GM12878 (cell line): ENCODE measurements at regions not wholly inside any gene's neighbourhood (a gene's known extent, or its start where the extent isn't known, plus 50 kb on each side); places are given as distances from the start of the nearest gene placed in this dataset.

Experiments
- ATAC-seq: fragments of 200-7000 bp; cut with Tn5 transposase; 3 replicates; pipeline ENCODE4 v1.9.1; 2020; ENCODE audit warnings: mild to moderate bottlenecking, moderate library complexity
- BruUV-seq: library from RNA; stranded (reverse); fragments of 400-500 nt; replicated peaks from 2 replicates; lab custom pipeline; 2021; lab: Mats Ljungman, UMichigan
- CTCF ChIA-PET: fragments of 300-600 bp; sonication (Branson Sonifier 250); formaldehyde crosslinking; extraction: SDS; loops from one replicate; lab custom pipeline; 2021; ENCODE audit warnings: inconsistent platforms; lab: Yijun Ruan, JAX
- POLR2A ChIA-PET: fragments of 350-600 bp; formaldehyde crosslinking; extraction: SDS; loops from one replicate; lab custom pipeline; 2021; ENCODE audit warnings: inconsistent platforms; lab: Charles Lee
- RAD21 ChIA-PET: fragments of 300-600 bp; sonication (Branson Sonifier 250); formaldehyde crosslinking; loops from one replicate; lab custom pipeline; 2023; ENCODE audit warnings: antibody characterized with exemption; ENCODE audit not compliant: unreplicated experiment; lab: Charles Lee
- SMC1A ChIA-PET: fragments of 300-600 bp; sonication (Branson Sonifier 250); formaldehyde crosslinking; loops from one replicate; lab custom pipeline; 2023; ENCODE audit not compliant: unreplicated experiment, uncharacterized antibody; lab: Charles Lee
- DNase-seq: peaks from one replicate; pipeline ENCODE4 v3.0.0-alpha.2; 2011; ENCODE audit warnings: low read depth, low spot score
- FAIRE-seq: peaks from 3 replicates; lab custom pipeline; 2011; peaks lifted over from hg19 to GRCh38; lab: Jason Lieb, UNC
- H2AFZ ChIP-seq: 2 replicates; pipeline ENCODE4 v1.6.0; 2011; ENCODE audit warnings: low read depth, low read length, control low read depth; ENCODE audit not compliant: control insufficient read depth
- H3K27ac ChIP-seq: 2 replicates; pipeline ENCODE4 v1.5.1; 2011; ENCODE audit warnings: control low read depth; ENCODE audit not compliant: control insufficient read depth, insufficient read depth
- H3K27me3 ChIP-seq, 2 experiments: replicated peaks in 1 of 2; 2 replicates each; pipeline versions ENCODE4 v1.6.0 to v1.6.1; 2011; ENCODE audit warnings: low read length in 1 of 2; ENCODE audit not compliant: control insufficient read depth in 2 of 2, insufficient read depth in 2 of 2
- H3K36me3 ChIP-seq, 2 experiments: 2 replicates each; pipeline ENCODE4 v1.5.1; 2011; ENCODE audit warnings: low read length in 1 of 2; ENCODE audit not compliant: control insufficient read depth in 2 of 2, insufficient read depth in 2 of 2
- H3K4me1 ChIP-seq: 2 replicates; pipeline ENCODE4 v1.6.1; 2011; ENCODE audit warnings: mild to moderate bottlenecking, low read length, moderate library complexity, mixed read lengths; ENCODE audit not compliant: control insufficient read depth, insufficient read depth
- H3K4me2 ChIP-seq: 2 replicates; pipeline ENCODE4 v1.6.0; 2011; ENCODE audit warnings: control low read depth; ENCODE audit not compliant: control insufficient read depth, insufficient read depth
- H3K4me3 ChIP-seq: fragments of 200-600 bp; sonication (generic); 2 replicates; pipeline ENCODE4 v1.5.1; 2016
- H3K79me2 ChIP-seq: 2 replicates; pipeline ENCODE4 v1.6.0; 2011; ENCODE audit warnings: low read length; ENCODE audit not compliant: control insufficient read depth, insufficient read depth
- H3K9ac ChIP-seq: 2 replicates; pipeline ENCODE4 v1.8.0; 2011; ENCODE audit warnings: low read length, control low read depth, mixed read lengths; ENCODE audit not compliant: control insufficient read depth, insufficient read depth
- H3K9me3 ChIP-seq: replicated peaks from 3 replicates; pipeline ENCODE4 v1.5.1; 2011; ENCODE audit warnings: mild to moderate bottlenecking, low read length; ENCODE audit not compliant: control insufficient read depth, insufficient read depth
- H4K20me1 ChIP-seq: 2 replicates; pipeline ENCODE4 v1.6.0; 2011; ENCODE audit not compliant: control insufficient read depth, insufficient read depth
- ATF3 ChIP-seq: IDR thresholded peaks from 2 replicates; pipeline ENCODE4 v1.6.1; 2011; ENCODE audit warnings: low read depth, mild to moderate bottlenecking, low read length, moderate library complexity, borderline replicate concordance; ENCODE audit errors: extremely low read depth
- ATF7 ChIP-seq: fragments of 450-650 bp; IDR thresholded peaks from 2 replicates; pipeline ENCODE4 v1.6.1; 2016; ENCODE audit warnings: low read depth, mild to moderate bottlenecking
- CEBPB ChIP-seq, 2 experiments: fragments of 150-350 bp in 1 of 2; IDR thresholded peaks; 2 replicates each; pipeline ENCODE4 v1.6.1; 2012 to 2014; ENCODE audit warnings: low read depth in 2 of 2, low read length in 2 of 2, borderline replicate concordance in 1 of 2, inconsistent platforms in 1 of 2
- CHD1 ChIP-seq: IDR thresholded peaks from 2 replicates; pipeline ENCODE4 v1.6.1; 2012; ENCODE audit warnings: low read depth, low read length, improper control_type of control experiment
- FOXK2 ChIP-seq: fragments of 450-650 bp; IDR thresholded peaks from 2 replicates; pipeline ENCODE4 v1.6.1; 2017; ENCODE audit warnings: mild to moderate bottlenecking, moderate library complexity
- KAT2A ChIP-seq: conservative IDR thresholded peaks from 2 replicates; pipeline ENCODE4 v1.6.1; 2011; ENCODE audit warnings: low read depth, low read length; ENCODE audit not compliant: control insufficient read depth
- NKRF ChIP-seq: fragments of 450-650 bp; conservative IDR thresholded peaks from 2 replicates; pipeline ENCODE4 v1.6.1; 2017; ENCODE audit warnings: mild to moderate bottlenecking, moderate library complexity
- NRF1 ChIP-seq: conservative IDR thresholded peaks from 2 replicates; pipeline ENCODE4 v1.6.1; 2011; ENCODE audit warnings: mild to moderate bottlenecking, low read depth, low read length, improper control_type of control experiment
- POLR2AphosphoS5 ChIP-seq: IDR thresholded peaks from 2 replicates; pipeline ENCODE4 v1.6.1; 2011; ENCODE audit warnings: mild to moderate bottlenecking, low read length, inconsistent platforms
- RAD51 ChIP-seq: fragments of 450-650 bp; IDR thresholded peaks from 2 replicates; pipeline ENCODE4 v1.6.1; 2016; ENCODE audit warnings: moderate library complexity, mild to moderate bottlenecking, inconsistent platforms
- RB1 ChIP-seq: fragments of 450-650 bp; formaldehyde crosslinking; IDR thresholded peaks from 2 replicates; pipeline ENCODE4 v1.6.1; 2017; ENCODE audit warnings: mild to moderate bottlenecking, borderline replicate concordance
- REST ChIP-seq: IDR thresholded peaks from 2 replicates; pipeline ENCODE4 v1.6.1; 2012; ENCODE audit warnings: mild to moderate bottlenecking, low read depth, low read length
- SPI1 ChIP-seq: IDR thresholded peaks from 2 replicates; pipeline ENCODE4 v1.6.1; 2011; ENCODE audit warnings: low read depth, mild to moderate bottlenecking, low read length, moderate library complexity, borderline replicate concordance; ENCODE audit not compliant: insufficient read depth
- STAT3 ChIP-seq: IDR thresholded peaks from 2 replicates; pipeline ENCODE4 v1.6.1; 2011; ENCODE audit warnings: low read depth, low read length, improper control_type of control experiment
- SUPT20H ChIP-seq: IDR thresholded peaks from 2 replicates; pipeline ENCODE4 v1.6.1; 2011; ENCODE audit warnings: low read depth, mild to moderate bottlenecking, low read length, moderate library complexity, borderline replicate concordance; ENCODE audit not compliant: control insufficient read depth
- TCF7 ChIP-seq: IDR thresholded peaks from 2 replicates; pipeline ENCODE4 v1.6.1; 2014; ENCODE audit warnings: antibody characterized with exemption, borderline replicate concordance
- WGBS: methylation state at CpG from one replicate; pipeline ENCODE4 v1.1.6; 2016; ENCODE audit warnings: low lambda C conversion rate; ENCODE audit not compliant: insufficient replicate concordance, insufficient coverage; ENCODE audit errors: missing lambda C conversion rate; 5-methylcytosine and 5-hydroxymethylcytosine counted together
- in situ Hi-C: fragments of 300-500 bp; cut with MboI; formaldehyde crosslinking; loops from 9 replicates; pipeline ENCODE4 v1.14.3; 2018; ENCODE audit warnings: mixed read lengths
- intact Hi-C: fragments of 100-400 bp; cut with micrococcal nuclease; formaldehyde crosslinking; loops from one replicate; pipeline ENCODE4 v1.14.2; 2022; ENCODE audit not compliant: unreplicated experiment
- TF ChIP-seq, protein P1 (sequence below): IDR thresholded peaks from 2 replicates; pipeline ENCODE4 v1.6.1; 2012; ENCODE audit warnings: low read length, inconsistent platforms

- Histone ChIP-seq H2AFZ (no peak overlapping the region), H3K4me1 (no peaks in the 10 kb centered on the region), H3K9me3 (no peaks in the 10 kb centered on the region), H4K20me1 (no peaks in the 10 kb centered on the region), H3K4me2 (no peak overlapping the region), H3K79me2 (no peaks in the 10 kb centered on the region), H3K27ac (no peak overlapping the region), H3K4me3 (no peak overlapping the region), H3K36me3 (no peaks in the 10 kb centered on the region), H3K27me3 (no peaks in the 10 kb centered on the region), H3K9ac (no peak overlapping the region)
- in situ Hi-C loops (no loop called here), intact Hi-C loops (no loop called here)
- no peak for ATAC-seq
- WGBS = 0% methylated on average over 1 of the region's 1 CpG
- no peak for FAIRE-seq
- BruUV-seq = no TSS peak
- POLR2A ChIA-PET = no interaction called here
- TF ChIP-seq ATF7 (no peak), REST (no peak), CEBPB (IDR thresholded peaks at IDR 0.05; ENCODE audit: borderline replicate concordance in 1 of 2, low read depth in 2 of 2, low read length in 2 of 2) (no peak), SPI1 (no peak), CHD1 (no peak), RAD51 (no peak), POLR2AphosphoS5 (no peak), RB1 (no peak), SUPT20H (no peak), STAT3 (no peak), TCF7 (no peak), ATF3 (no peak), KAT2A (no peak), NRF1 (no peak), NKRF (no peak), FOXK2 (no peak)
- TF ChIP-seq, protein P1, sequence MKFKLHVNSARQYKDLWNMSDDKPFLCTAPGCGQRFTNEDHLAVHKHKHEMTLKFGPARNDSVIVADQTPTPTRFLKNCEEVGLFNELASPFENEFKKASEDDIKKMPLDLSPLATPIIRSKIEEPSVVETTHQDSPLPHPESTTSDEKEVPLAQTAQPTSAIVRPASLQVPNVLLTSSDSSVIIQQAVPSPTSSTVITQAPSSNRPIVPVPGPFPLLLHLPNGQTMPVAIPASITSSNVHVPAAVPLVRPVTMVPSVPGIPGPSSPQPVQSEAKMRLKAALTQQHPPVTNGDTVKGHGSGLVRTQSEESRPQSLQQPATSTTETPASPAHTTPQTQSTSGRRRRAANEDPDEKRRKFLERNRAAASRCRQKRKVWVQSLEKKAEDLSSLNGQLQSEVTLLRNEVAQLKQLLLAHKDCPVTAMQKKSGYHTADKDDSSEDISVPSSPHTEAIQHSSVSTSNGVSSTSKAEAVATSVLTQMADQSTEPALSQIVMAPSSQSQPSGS = no peak
- RAD21 ChIA-PET = no interaction called here
- no peak for DNase-seq
- SMC1A ChIA-PET = no interaction called here
- CTCF ChIA-PET = no interaction called here
These were observed 107.8 kb upstream of the VAV3 start for GRCh38 chr1:108072776-108073175.
